IPS-20b (cell line): ENCODE measurements at regions not wholly inside any gene's neighbourhood (a gene's known extent, or its start where the extent isn't known, plus 50 kb on each side); places are given as distances from the start of the nearest gene placed in this dataset.

Experiments used
- H3K27ac ChIP-seq: one replicate; pipeline ENCODE4 v1.5.1; 2013; ENCODE audit warnings: low read length
- H3K27me3 ChIP-seq: 2 replicates; pipeline ENCODE4 v1.6.1; 2013; ENCODE audit warnings: mild to moderate bottlenecking, low read length, inconsistent platforms; ENCODE audit not compliant: insufficient read depth
- H3K36me3 ChIP-seq: 2 replicates; pipeline ENCODE4 v1.6.1; 2013; ENCODE audit warnings: low read depth, mild to moderate bottlenecking, inconsistent platforms, low read length, moderate library complexity; ENCODE audit not compliant: insufficient read depth
- H3K4me1 ChIP-seq: 2 replicates; pipeline ENCODE4 v1.6.1; 2013; ENCODE audit warnings: mild to moderate bottlenecking, control low read depth, inconsistent platforms, low read length, moderate library complexity; ENCODE audit not compliant: insufficient read depth
- H3K4me3 ChIP-seq: 2 replicates; pipeline ENCODE4 v1.5.1; 2013; ENCODE audit warnings: mild to moderate bottlenecking, low read length, inconsistent platforms
- H3K9ac ChIP-seq: 2 replicates; pipeline ENCODE4 v1.6.1; 2013; ENCODE audit warnings: low read depth, mild to moderate bottlenecking, inconsistent platforms, low read length, moderate library complexity
- H3K9me3 ChIP-seq: 2 replicates; pipeline ENCODE4 v1.6.1; 2013; ENCODE audit warnings: mild to moderate bottlenecking, low read depth, low read length, inconsistent platforms; ENCODE audit not compliant: insufficient read depth

GRCh38 chr2:150171065-150171548 is 316.4 kb downstream of the RND3 start:
- Histone ChIP-seq H3K9me3 (no peaks in the 10 kb centered on the region), H3K27me3 (no peaks in the 10 kb centered on the region), H3K4me3 (no peak overlapping the region), H3K27ac (no peak overlapping the region), H3K4me1 (no peaks in the 10 kb centered on the region), H3K9ac (no peak overlapping the region), H3K36me3 (no peaks in the 10 kb centered on the region)

GRCh38 chr2:150169237-150169629 is 318.2 kb downstream of the RND3 start:
- Histone ChIP-seq H3K27ac (no peak overlapping the region), H3K9me3 (no peaks in the 10 kb centered on the region), H3K27me3 (no peaks in the 10 kb centered on the region), H3K4me1 (no peaks in the 10 kb centered on the region), H3K4me3 (no peak overlapping the region), H3K9ac (no peak overlapping the region), H3K36me3 (no peaks in the 10 kb centered on the region)

GRCh38 chr2:150168595-150169236 is 318.8 kb downstream of the RND3 start:
- Histone ChIP-seq H3K27me3 (no peaks in the 10 kb centered on the region), H3K4me1 (no peaks in the 10 kb centered on the region), H3K36me3 (no peaks in the 10 kb centered on the region), H3K9ac (no peak overlapping the region), H3K9me3 (no peaks in the 10 kb centered on the region), H3K27ac (no peak overlapping the region), H3K4me3 (no peak overlapping the region)

GRCh38 chr2:150167711-150168110 is 319.8 kb downstream of the RND3 start:
- Histone ChIP-seq H3K27ac (no peak overlapping the region), H3K36me3 (no peaks in the 10 kb centered on the region), H3K9ac (no peak overlapping the region), H3K4me1 (no peaks in the 10 kb centered on the region), H3K9me3 (no peaks in the 10 kb centered on the region), H3K4me3 (no peak overlapping the region), H3K27me3 (no peaks in the 10 kb centered on the region)

GRCh38 chr2:150166313-150167051 is 321.0 kb downstream of the RND3 start:
- Histone ChIP-seq H3K27ac (no peak overlapping the region), H3K9ac (no peak overlapping the region), H3K4me3 (no peak overlapping the region), H3K9me3 (no peaks in the 10 kb centered on the region), H3K36me3 (no peaks in the 10 kb centered on the region), H3K27me3 (no peaks in the 10 kb centered on the region), H3K4me1 (no peaks in the 10 kb centered on the region)

- no peaks in the 10 kb centered on the region for H3K4me1 ChIP-seq
- no peaks in the 10 kb centered on the region for H3K9me3 ChIP-seq
- H3K27ac ChIP-seq, result no peak overlapping the region
- no peaks in the 10 kb centered on the region for H3K27me3 ChIP-seq
- no peaks in the 10 kb centered on the region for H3K36me3 ChIP-seq
- H3K4me3 ChIP-seq, result no peak overlapping the region
- no peak overlapping the region for H3K9ac ChIP-seq
Observed at GRCh38 chr2:150165988-150166312, 321.5 kb downstream of the RND3 start.

GRCh38 chr2:150165442-150165841 is 322.0 kb downstream of the RND3 start:
- no peaks in the 10 kb centered on the region for H3K4me1 ChIP-seq
- no peak overlapping the region for H3K4me3 ChIP-seq
- H3K36me3 ChIP-seq, result no peaks in the 10 kb centered on the region
- no peak overlapping the region for H3K9ac ChIP-seq
- H3K27me3 ChIP-seq, result no peaks in the 10 kb centered on the region
- no peak overlapping the region for H3K27ac ChIP-seq
- no peaks in the 10 kb centered on the region for H3K9me3 ChIP-seq

GRCh38 chr2:150162241-150162942 is 325.1 kb downstream of the RND3 start:
- Histone ChIP-seq H3K9ac (no peak overlapping the region), H3K27me3 (no peaks in the 10 kb centered on the region), H3K27ac (no peak overlapping the region), H3K9me3 (no peaks in the 10 kb centered on the region), H3K36me3 (no peaks in the 10 kb centered on the region), H3K4me1 (no peaks in the 10 kb centered on the region), H3K4me3 (no peak overlapping the region)

- H3K27ac ChIP-seq, result no peak overlapping the region
- H3K4me1 ChIP-seq, result no peaks in the 10 kb centered on the region
- no peak overlapping the region for H3K9ac ChIP-seq
- H3K36me3 ChIP-seq, result no peaks in the 10 kb centered on the region
- no peaks in the 10 kb centered on the region for H3K27me3 ChIP-seq
- no peak overlapping the region for H3K4me3 ChIP-seq
- no peaks in the 10 kb centered on the region for H3K9me3 ChIP-seq
Observed at GRCh38 chr2:150160058-150160457, 327.4 kb downstream of the RND3 start.

GRCh38 chr2:150159300-150159699 is 328.2 kb downstream of the RND3 start:
- Histone ChIP-seq H3K36me3 (no peaks in the 10 kb centered on the region), H3K9me3 (no peaks in the 10 kb centered on the region), H3K27me3 (no peaks in the 10 kb centered on the region), H3K9ac (no peak overlapping the region), H3K4me1 (no peaks in the 10 kb centered on the region), H3K27ac (no peak overlapping the region), H3K4me3 (no peak overlapping the region)

- Histone ChIP-seq H3K9ac (no peak overlapping the region), H3K27ac (no peak overlapping the region), H3K27me3 (no peaks in the 10 kb centered on the region), H3K36me3 (no peaks in the 10 kb centered on the region), H3K9me3 (no peaks in the 10 kb centered on the region), H3K4me3 (no peak overlapping the region), H3K4me1 (no peaks in the 10 kb centered on the region)
Observed at GRCh38 chr2:150156876-150157275, 330.6 kb downstream of the RND3 start.

- Histone ChIP-seq H3K4me1 (no peaks in the 10 kb centered on the region), H3K27ac (no peak overlapping the region), H3K9ac (no peak overlapping the region), H3K27me3 (no peaks in the 10 kb centered on the region), H3K36me3 (no peaks in the 10 kb centered on the region), H3K9me3 (no peaks in the 10 kb centered on the region), H3K4me3 (no peak overlapping the region)
Observed at GRCh38 chr2:150156415-150156814, 331.1 kb downstream of the RND3 start.
